ENCODE measurements at regions not wholly inside any gene's neighbourhood (a gene's known extent, or its start where the extent isn't known, plus 50 kb on each side); places are given as distances from the start of the nearest gene placed in this dataset.

DNA sequence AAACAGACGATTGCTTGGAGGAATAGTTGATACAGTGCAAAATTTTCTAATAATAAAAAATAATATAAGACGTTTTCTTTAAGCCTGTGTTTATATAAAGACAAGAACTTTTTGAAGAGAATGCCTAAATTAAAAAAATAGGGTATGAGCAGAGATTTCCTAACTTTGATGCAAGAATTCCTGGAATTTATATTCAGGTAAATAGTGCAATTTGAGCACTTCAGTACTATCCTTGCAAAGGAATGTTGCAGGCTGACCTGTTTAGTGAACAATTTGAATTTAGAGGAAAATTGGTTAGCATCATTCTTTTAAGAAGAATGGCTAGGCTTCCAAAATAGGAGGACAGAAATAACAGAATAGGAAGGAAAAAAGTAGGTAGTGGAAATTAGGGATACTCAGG is 1172.3 kb downstream of the HACE1 start:
- TF ChIP-seq, protein P1, sequence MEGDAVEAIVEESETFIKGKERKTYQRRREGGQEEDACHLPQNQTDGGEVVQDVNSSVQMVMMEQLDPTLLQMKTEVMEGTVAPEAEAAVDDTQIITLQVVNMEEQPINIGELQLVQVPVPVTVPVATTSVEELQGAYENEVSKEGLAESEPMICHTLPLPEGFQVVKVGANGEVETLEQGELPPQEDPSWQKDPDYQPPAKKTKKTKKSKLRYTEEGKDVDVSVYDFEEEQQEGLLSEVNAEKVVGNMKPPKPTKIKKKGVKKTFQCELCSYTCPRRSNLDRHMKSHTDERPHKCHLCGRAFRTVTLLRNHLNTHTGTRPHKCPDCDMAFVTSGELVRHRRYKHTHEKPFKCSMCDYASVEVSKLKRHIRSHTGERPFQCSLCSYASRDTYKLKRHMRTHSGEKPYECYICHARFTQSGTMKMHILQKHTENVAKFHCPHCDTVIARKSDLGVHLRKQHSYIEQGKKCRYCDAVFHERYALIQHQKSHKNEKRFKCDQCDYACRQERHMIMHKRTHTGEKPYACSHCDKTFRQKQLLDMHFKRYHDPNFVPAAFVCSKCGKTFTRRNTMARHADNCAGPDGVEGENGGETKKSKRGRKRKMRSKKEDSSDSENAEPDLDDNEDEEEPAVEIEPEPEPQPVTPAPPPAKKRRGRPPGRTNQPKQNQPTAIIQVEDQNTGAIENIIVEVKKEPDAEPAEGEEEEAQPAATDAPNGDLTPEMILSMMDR (IDR thresholded peaks at IDR 0.05; ENCODE audit: insufficient read depth, missing control alignments), result no peak
- DNase-seq (ENCODE audit: insufficient read length, low spot score) (no peak), FAIRE-seq (no peak)

DNA sequence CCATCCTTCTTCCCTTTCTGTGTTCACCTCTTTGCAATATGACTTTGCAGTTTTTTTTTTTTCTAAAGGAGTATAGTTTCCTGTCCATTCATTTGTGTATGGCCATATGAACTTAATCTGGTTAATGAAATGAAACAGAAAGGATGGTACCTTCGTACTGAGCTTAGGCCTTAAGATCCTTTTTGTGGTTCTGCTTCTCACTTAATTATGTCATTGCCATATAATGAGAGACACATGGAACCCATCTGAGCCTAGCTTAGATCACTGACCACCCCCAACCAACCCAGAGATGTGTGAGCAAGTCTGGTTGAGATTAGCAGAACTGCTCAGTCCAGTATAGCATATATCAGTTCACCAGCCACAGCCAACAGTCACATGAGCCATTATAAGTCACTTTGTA is 1179.6 kb downstream of the HACE1 start:
- DNase-seq (ENCODE audit: insufficient read length, low spot score) (no peak), FAIRE-seq (no peak)
- TF ChIP-seq, protein P1 (IDR thresholded peaks at IDR 0.05; ENCODE audit: insufficient read depth, missing control alignments), result no peak

DNA sequence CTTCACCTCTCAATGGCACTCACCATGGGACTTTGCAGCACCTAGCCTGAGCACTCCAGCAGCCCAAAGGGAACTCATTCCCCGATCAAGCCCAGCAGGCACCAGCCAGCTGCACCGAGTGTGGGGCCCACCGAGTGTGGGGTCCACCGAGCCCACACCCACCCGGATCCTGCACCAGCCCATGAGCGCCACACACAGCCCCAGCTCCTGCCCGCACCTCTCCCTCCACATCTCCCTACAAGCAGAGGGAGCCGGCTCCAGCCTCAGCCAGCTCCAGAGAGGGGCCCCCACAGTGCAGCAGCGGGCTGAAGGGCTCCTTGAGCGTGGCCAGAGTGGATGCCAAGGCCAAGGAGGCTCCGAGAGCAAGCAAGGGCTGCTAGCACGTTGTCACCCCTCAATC is 1182.4 kb downstream of the HACE1 start:
- TF ChIP-seq, protein P1 (IDR thresholded peaks at IDR 0.05; ENCODE audit: insufficient read depth, missing control alignments), result no peak
- FAIRE-seq, result no peak
- no peak for DNase-seq (ENCODE audit: insufficient read length, low spot score)

DNA sequence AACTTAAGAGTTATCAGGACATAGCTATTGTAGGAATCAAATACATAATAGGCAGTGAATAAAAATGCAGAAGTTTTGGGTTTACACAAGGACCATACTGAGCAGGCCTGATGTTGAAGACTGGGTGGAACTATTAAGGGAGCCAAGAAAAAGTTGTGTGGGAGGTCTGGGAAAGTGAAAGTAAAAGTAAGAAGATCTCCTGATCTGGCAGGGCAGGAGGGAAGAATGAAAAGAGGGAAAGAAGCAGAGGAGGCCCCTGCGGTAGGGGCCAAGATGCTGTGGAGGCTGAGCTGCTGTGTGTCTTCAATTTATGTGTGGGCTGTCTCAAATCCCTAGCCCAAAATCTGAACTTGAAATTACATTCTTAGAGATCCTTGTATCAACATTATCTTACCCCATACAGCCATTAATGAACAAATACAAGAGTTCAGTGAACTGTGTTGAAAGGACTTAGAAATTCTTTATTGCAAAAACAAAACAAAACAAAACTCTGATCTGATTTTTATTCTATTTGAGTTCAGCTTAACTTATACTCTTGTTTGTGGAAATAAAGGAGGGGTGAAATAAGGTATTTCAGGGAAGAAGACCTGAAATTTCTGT is 1183.8 kb downstream of the HACE1 start:
- DNase-seq (ENCODE audit: insufficient read length, low spot score) (no peak), FAIRE-seq (no peak)
- TF ChIP-seq, protein P1 (IDR thresholded peaks at IDR 0.05; ENCODE audit: insufficient read depth, missing control alignments), result no peak

- FAIRE-seq, result no peak
- DNase-seq (ENCODE audit: insufficient read length, low spot score), result no peak
- TF ChIP-seq, protein P1 (IDR thresholded peaks at IDR 0.05; ENCODE audit: insufficient read depth, missing control alignments), result no peak
These were observed 1184.9 kb downstream of the HACE1 start for GRCh38 chr6:103674790-103675189.

GRCh38 chr6:103672169-103672568 is 1187.5 kb downstream of the HACE1 start:
- TF ChIP-seq, protein P1 (IDR thresholded peaks at IDR 0.05; ENCODE audit: insufficient read depth, missing control alignments), result peak; percentile 12
- DNase-seq (ENCODE audit: insufficient read length, low spot score) (no peak), FAIRE-seq (no peak)

DNA sequence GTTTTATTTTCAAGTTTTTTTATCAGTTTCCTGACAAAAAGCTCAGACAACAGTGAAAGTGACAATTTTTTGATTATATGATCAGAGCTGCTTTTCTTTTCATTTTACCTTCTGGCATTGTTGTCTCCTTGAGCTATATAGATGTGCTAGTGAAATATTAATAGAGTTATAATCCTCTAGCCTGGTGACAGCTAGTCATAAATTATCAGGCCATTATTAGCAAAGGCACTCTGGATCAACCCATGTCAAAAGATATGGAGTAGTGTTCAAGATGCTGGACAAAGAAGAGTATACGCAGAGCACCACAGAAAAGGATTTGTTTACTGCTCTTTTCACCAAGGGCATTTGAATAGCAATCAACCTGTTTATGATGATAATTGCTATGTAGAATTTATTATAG is 1230.1 kb downstream of the HACE1 start:
- FAIRE-seq (no peak), DNase-seq (ENCODE audit: insufficient read length, low spot score) (no peak)
- TF ChIP-seq, protein P1 (IDR thresholded peaks at IDR 0.05; ENCODE audit: insufficient read depth, missing control alignments), result no peak
